ENCODE measurements at regions not wholly inside any gene's neighbourhood (a gene's known extent, or its start where the extent isn't known, plus 50 kb on each side); places are given as distances from the start of the nearest gene placed in this dataset.

DNA sequence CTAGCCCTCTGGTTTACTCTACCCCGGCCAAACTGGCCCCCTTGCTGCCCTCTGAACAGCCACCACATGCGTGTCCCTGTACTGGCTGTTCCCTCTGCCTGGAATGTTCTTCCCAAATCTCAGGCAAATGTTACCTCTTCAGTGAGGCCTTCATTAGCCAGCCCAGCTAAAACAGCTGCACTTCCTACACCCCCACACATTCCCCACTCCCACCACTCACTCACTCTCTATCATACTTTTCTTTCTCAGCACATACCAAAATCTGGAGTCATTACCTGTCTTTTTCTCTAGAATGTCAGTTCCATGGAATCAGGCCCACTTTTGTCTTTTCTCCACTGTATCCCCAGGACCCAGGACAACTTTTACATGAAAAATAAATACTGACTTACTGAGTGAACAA is 401.2 kb upstream of the SULF2 start:
- TF ChIP-seq, protein P1, sequence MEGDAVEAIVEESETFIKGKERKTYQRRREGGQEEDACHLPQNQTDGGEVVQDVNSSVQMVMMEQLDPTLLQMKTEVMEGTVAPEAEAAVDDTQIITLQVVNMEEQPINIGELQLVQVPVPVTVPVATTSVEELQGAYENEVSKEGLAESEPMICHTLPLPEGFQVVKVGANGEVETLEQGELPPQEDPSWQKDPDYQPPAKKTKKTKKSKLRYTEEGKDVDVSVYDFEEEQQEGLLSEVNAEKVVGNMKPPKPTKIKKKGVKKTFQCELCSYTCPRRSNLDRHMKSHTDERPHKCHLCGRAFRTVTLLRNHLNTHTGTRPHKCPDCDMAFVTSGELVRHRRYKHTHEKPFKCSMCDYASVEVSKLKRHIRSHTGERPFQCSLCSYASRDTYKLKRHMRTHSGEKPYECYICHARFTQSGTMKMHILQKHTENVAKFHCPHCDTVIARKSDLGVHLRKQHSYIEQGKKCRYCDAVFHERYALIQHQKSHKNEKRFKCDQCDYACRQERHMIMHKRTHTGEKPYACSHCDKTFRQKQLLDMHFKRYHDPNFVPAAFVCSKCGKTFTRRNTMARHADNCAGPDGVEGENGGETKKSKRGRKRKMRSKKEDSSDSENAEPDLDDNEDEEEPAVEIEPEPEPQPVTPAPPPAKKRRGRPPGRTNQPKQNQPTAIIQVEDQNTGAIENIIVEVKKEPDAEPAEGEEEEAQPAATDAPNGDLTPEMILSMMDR (IDR thresholded peaks at IDR 0.05; ENCODE audit: low read depth, low read length), result no peak
- TF ChIP-seq EZH2phosphoT487 (IDR thresholded peaks at IDR 0.05; ENCODE audit: low read depth), result no peak
